Panc1 (cell line): ENCODE measurements at regions not wholly inside any gene's neighbourhood (a gene's known extent, or its start where the extent isn't known, plus 50 kb on each side); places are given as distances from the start of the nearest gene placed in this dataset.

Experiments
- CTCF ChIP-seq: fragments of 450-650 bp; IDR thresholded peaks from 2 replicates; pipeline ENCODE4 v1.5.1; 2017; ENCODE audit warnings: mild to moderate bottlenecking
- POLR2AphosphoS5 ChIP-seq: IDR thresholded peaks from 2 replicates; pipeline ENCODE4 v1.6.1; 2012; ENCODE audit warnings: mild to moderate bottlenecking, low read depth, low read length, moderate library complexity
- REST ChIP-seq, 2 experiments: IDR thresholded peaks; 2 replicates each; pipeline ENCODE4 v1.6.1; 2011 to 2012; ENCODE audit warnings: low read depth in 2 of 2, control low read depth in 1 of 2, low read length in 1 of 2, mild to moderate bottlenecking in 1 of 2, moderate library complexity in 1 of 2; ENCODE audit not compliant: insufficient read depth in 1 of 2
- SIN3A ChIP-seq: IDR thresholded peaks from 2 replicates; pipeline ENCODE4 v1.6.1; 2012; ENCODE audit warnings: low read depth, mild to moderate bottlenecking, low read length, moderate library complexity, borderline replicate concordance; ENCODE audit not compliant: insufficient read depth
- TCF7L2 ChIP-seq: IDR thresholded peaks from 2 replicates; pipeline ENCODE4 v1.6.1; 2011; ENCODE audit warnings: mild to moderate bottlenecking, low read depth, low read length, inconsistent platforms

GRCh38 chr4:141851246-141851891 lies 215.0 kb downstream of the IL15 start:
- TF ChIP-seq POLR2AphosphoS5 (no peak), CTCF (no peak), SIN3A (no peak), REST (IDR thresholded peaks at IDR 0.05; ENCODE audit: insufficient read depth in 1 of 2, low read depth in 2 of 2, low read length in 1 of 2) (no peak), TCF7L2 (no peak)
